Aorta (tissue), 5 donors: ENCODE measurements at regions not wholly inside any gene's neighbourhood (a gene's known extent, or its start where the extent isn't known, plus 50 kb on each side); places are given as distances from the start of the nearest gene placed in this dataset.

Experiments used
- ATAC-seq: fragments of 200-7000 bp; cut with Tn5 transposase; one replicate; pipeline ENCODE4 v1.9.1; 2022; ENCODE audit warnings: moderate library complexity; ENCODE audit not compliant: low FRiP score
- DNase-seq, 2 donors: peaks; one replicate each; pipeline ENCODE4 v3.0.0-alpha.2; 2020
- H3K27ac ChIP-seq, 2 donors: one replicate each; pipeline ENCODE4 v1.5.1; 2013; ENCODE audit warnings: low read length in 2 of 2, mild to moderate bottlenecking in 2 of 2, moderate library complexity in 2 of 2, control low read depth in 1 of 2, inconsistent platforms in 1 of 2, low read depth in 1 of 2
- H3K27me3 ChIP-seq, 2 donors: one replicate each; pipeline ENCODE4 v1.6.1; 2013; ENCODE audit warnings: control low read depth in 1 of 2, low read length in 1 of 2, mild to moderate bottlenecking in 1 of 2, moderate library complexity in 1 of 2; ENCODE audit not compliant: insufficient read depth in 2 of 2, control insufficient read depth in 1 of 2
- H3K36me3 ChIP-seq, 2 donors: one replicate each; pipeline ENCODE4 v1.6.1; 2013; ENCODE audit warnings: control low read depth in 1 of 2, low read length in 1 of 2, mild to moderate bottlenecking in 1 of 2; ENCODE audit not compliant: insufficient read depth in 2 of 2, control insufficient read depth in 1 of 2
- H3K4me1 ChIP-seq, 2 donors: one replicate each; pipeline ENCODE4 v1.6.1; 2013; ENCODE audit warnings: low read length in 2 of 2, control low read depth in 1 of 2, mild to moderate bottlenecking in 1 of 2, moderate library complexity in 1 of 2; ENCODE audit not compliant: insufficient read depth in 2 of 2, control insufficient read depth in 1 of 2
- H3K4me3 ChIP-seq, 2 donors: one replicate each; pipeline ENCODE4 v1.5.1; 2013; ENCODE audit warnings: low read length in 2 of 2, control low read depth in 1 of 2, mild to moderate bottlenecking in 1 of 2
- H3K9me3 ChIP-seq: one replicate; pipeline ENCODE4 v1.6.1; 2013; ENCODE audit warnings: mild to moderate bottlenecking, low read length; ENCODE audit not compliant: control insufficient read depth
- WGBS, 2 donors: extraction: QIAGEN DNeasy Blood & Tissue Kit; methylation state at CpG; one replicate each; pipeline ENCODE4 v1.1.7; 2013; 5-methylcytosine and 5-hydroxymethylcytosine counted together
- intact Hi-C, 2 donors: fragments of 100-400 bp; cut with DNase I; formaldehyde crosslinking; loops; one replicate each; pipeline versions ENCODE4 v1.14.2 to v1.15.0; 2022
- donor health status: healthy with polysubstance abuse.
- donor health status: Bipolar disorder and iron deficiency.
- donor health status: DM: no; HTN: no; CAD: no.
- donor health status: DM: no; HTN: no; CAD: no.
- donor health status: DM: yes; HTN: yes; CAD: no.

GRCh38 chr13:79679334-79679733, 198.4 kb downstream of the NDFIP2 start:
- intact Hi-C loops = loop anchor here (10.0 kb wide), 1 partner anchor 685 kb away; no protein-coding TSS in a partner anchor
- ATAC-seq = peak; percentile 82
- no peak overlapping the region for H3K4me3 ChIP-seq
- no peaks in the 10 kb centered on the region for H3K27me3 ChIP-seq
- no peak overlapping the region for H3K27ac ChIP-seq
- 6 to 15% methylated on average over 2 of the region's 2 CpGs for WGBS, 2 donors
- DNase-seq = peak; percentile 73 to 82
- peaks cover 0 to 1% of the 10 kb centered on the region in 2 donors for H3K4me1 ChIP-seq
- no peaks in the 10 kb centered on the region for H3K9me3 ChIP-seq
- H3K36me3 ChIP-seq = no peaks in the 10 kb centered on the region

- DNase-seq (no peak), ATAC-seq (no peak)
- H3K4me3 ChIP-seq = no peak overlapping the region
- no peak overlapping the region for H3K27ac ChIP-seq
- H3K4me1 ChIP-seq = peaks cover 0 to 1% of the 10 kb centered on the region in 2 donors
- WGBS, 2 donors = 67 to 75% methylated on average over 2 of the region's 2 CpGs
- no peaks in the 10 kb centered on the region for H3K27me3 ChIP-seq
- intact Hi-C loops = loop anchor here (10.0 kb wide), 1 partner anchor 687 kb away; no protein-coding TSS in a partner anchor
- no peaks in the 10 kb centered on the region for H3K36me3 ChIP-seq
- no peaks in the 10 kb centered on the region for H3K9me3 ChIP-seq
Observed at GRCh38 chr13:79678100-79678499, 197.1 kb downstream of the NDFIP2 start.

- 49 to 52% methylated on average over 7 of the region's 7 CpGs for WGBS, 2 donors
- no peak overlapping the region for H3K4me3 ChIP-seq
- intact Hi-C loops = loop anchor here (10.0 kb wide), 1 partner anchor 689 kb away; no protein-coding TSS in a partner anchor
- H3K27me3 ChIP-seq = no peaks in the 10 kb centered on the region
- DNase-seq (no peak), ATAC-seq (no peak)
- peaks cover 0 to 1% of the 10 kb centered on the region in 2 donors for H3K4me1 ChIP-seq
- no peaks in the 10 kb centered on the region for H3K36me3 ChIP-seq
- H3K27ac ChIP-seq = no peak overlapping the region
- H3K9me3 ChIP-seq = no peaks in the 10 kb centered on the region
Observed at GRCh38 chr13:79675931-79676660, 195.1 kb downstream of the NDFIP2 start.

GRCh38 chr13:79674765-79675515, 194.0 kb downstream of the NDFIP2 start:
- peaks cover 0 to 1% of the 10 kb centered on the region in 2 donors for H3K4me1 ChIP-seq
- no peaks in the 10 kb centered on the region for H3K27me3 ChIP-seq
- H3K9me3 ChIP-seq = no peaks in the 10 kb centered on the region
- no peak for DNase-seq
- no peak overlapping the region for H3K27ac ChIP-seq
- no peak overlapping the region for H3K4me3 ChIP-seq
- 74% methylated on average over 5 of the region's 5 CpGs for WGBS, 2 donors
- no peaks in the 10 kb centered on the region for H3K36me3 ChIP-seq
- intact Hi-C loops = loop anchor here (10.0 kb wide), 1 partner anchor 690 kb away; no protein-coding TSS in a partner anchor
- no peak for ATAC-seq

- intact Hi-C loops = loop anchor here (10.0 kb wide), 1 partner anchor 691 kb away; no protein-coding TSS in a partner anchor
- ATAC-seq = no peak
- H3K4me1 ChIP-seq = peaks cover 0 to 1% of the 10 kb centered on the region in 2 donors
- H3K36me3 ChIP-seq = no peaks in the 10 kb centered on the region
- no peaks in the 10 kb centered on the region for H3K27me3 ChIP-seq
- DNase-seq = no peak
- no peaks in the 10 kb centered on the region for H3K9me3 ChIP-seq
- no peak overlapping the region for H3K27ac ChIP-seq
- WGBS, 2 donors = 18 to 24% methylated on average over 1 of the region's 1 CpG
- H3K4me3 ChIP-seq = no peak overlapping the region
Observed at GRCh38 chr13:79673993-79674377, 193.0 kb downstream of the NDFIP2 start.

GRCh38 chr13:79673310-79673992, 192.5 kb downstream of the NDFIP2 start:
- no peaks in the 10 kb centered on the region for H3K36me3 ChIP-seq
- ATAC-seq = no peak
- WGBS, 2 donors = 18 to 19% methylated on average over 6 of the region's 6 CpGs
- intact Hi-C loops = loop anchor here (10.0 kb wide), 1 partner anchor 691 kb away; no protein-coding TSS in a partner anchor
- peak overlapping the region in 1 of 2 donors; percentile 33 for H3K27ac ChIP-seq
- no peaks in the 10 kb centered on the region for H3K27me3 ChIP-seq
- H3K9me3 ChIP-seq = no peaks in the 10 kb centered on the region
- H3K4me1 ChIP-seq = peaks cover 0 to 1% of the 10 kb centered on the region in 2 donors
- H3K4me3 ChIP-seq = no peak overlapping the region
- DNase-seq = no peak

- DNase-seq = no peak
- intact Hi-C loops = loop anchor here (10.0 kb wide), 1 partner anchor 693 kb away; no protein-coding TSS in a partner anchor
- Histone ChIP-seq H3K27me3 (no peaks in the 10 kb centered on the region), H3K9me3 (no peaks in the 10 kb centered on the region), H3K36me3 (no peaks in the 10 kb centered on the region), H3K4me1 (no peaks in the 10 kb centered on the region), H3K4me3 (no peak overlapping the region), H3K27ac (no peak overlapping the region)
- no peak for ATAC-seq
- 34 to 36% methylated on average over 2 of the region's 2 CpGs for WGBS, 2 donors
Observed at GRCh38 chr13:79671420-79671819, 190.5 kb downstream of the NDFIP2 start.

- H3K4me3 ChIP-seq = no peak overlapping the region
- no peak for ATAC-seq
- DNase-seq = no peak
- no peak overlapping the region for H3K27ac ChIP-seq
- no peaks in the 10 kb centered on the region for H3K4me1 ChIP-seq
- no peaks in the 10 kb centered on the region for H3K9me3 ChIP-seq
- WGBS, 2 donors = 77 to 84% methylated on average over 2 of the region's 2 CpGs
- H3K27me3 ChIP-seq = no peaks in the 10 kb centered on the region
- no peaks in the 10 kb centered on the region for H3K36me3 ChIP-seq
- intact Hi-C loops = no loop called here
Observed at GRCh38 chr13:79668201-79668752, 187.3 kb downstream of the NDFIP2 start.
